HEK293T (cell line): ENCODE measurements at regions not wholly inside any gene's neighbourhood (a gene's known extent, or its start where the extent isn't known, plus 50 kb on each side); places are given as distances from the start of the nearest gene placed in this dataset.

Experiments
- L3MBTL2 ChIP-seq: fragments of 450-650 bp; conservative IDR thresholded peaks from 2 replicates; pipeline ENCODE4 v1.6.1; 2016; ENCODE audit warnings: mild to moderate bottlenecking
- SP1 ChIP-seq: fragments of 450-650 bp; IDR thresholded peaks from 2 replicates; pipeline ENCODE4 v1.6.1; 2017
- SUZ12 ChIP-seq: fragments of 450-650 bp; IDR thresholded peaks from 2 replicates; pipeline ENCODE4 v1.6.1; 2016; ENCODE audit warnings: mild to moderate bottlenecking
- TARDBP ChIP-seq: fragments of 450-650 bp; IDR thresholded peaks from 2 replicates; pipeline ENCODE4 v1.6.1; 2016
- ZNF384 ChIP-seq: fragments of 450-650 bp; IDR thresholded peaks from 2 replicates; pipeline ENCODE4 v1.6.1; 2016

GRCh38 chr10:71039551-71039950 is 151.2 kb upstream of the PCBD1 start:
- TF ChIP-seq SUZ12 (no peak), TARDBP (no peak), L3MBTL2 (no peak), ZNF384 (no peak), SP1 (no peak)
